HG02588 (cell line): ENCODE measurements at regions not wholly inside any gene's neighbourhood (a gene's known extent, or its start where the extent isn't known, plus 50 kb on each side); places are given as distances from the start of the nearest gene placed in this dataset.

Experiments used
- ATAC-seq: cut with Tn5 transposase; IDR thresholded peaks from one replicate; pipeline ENCODE4 v1.9.1; 2021; ENCODE audit warnings: mild to moderate bottlenecking, moderate library complexity; ENCODE audit not compliant: unreplicated experiment

DNA sequence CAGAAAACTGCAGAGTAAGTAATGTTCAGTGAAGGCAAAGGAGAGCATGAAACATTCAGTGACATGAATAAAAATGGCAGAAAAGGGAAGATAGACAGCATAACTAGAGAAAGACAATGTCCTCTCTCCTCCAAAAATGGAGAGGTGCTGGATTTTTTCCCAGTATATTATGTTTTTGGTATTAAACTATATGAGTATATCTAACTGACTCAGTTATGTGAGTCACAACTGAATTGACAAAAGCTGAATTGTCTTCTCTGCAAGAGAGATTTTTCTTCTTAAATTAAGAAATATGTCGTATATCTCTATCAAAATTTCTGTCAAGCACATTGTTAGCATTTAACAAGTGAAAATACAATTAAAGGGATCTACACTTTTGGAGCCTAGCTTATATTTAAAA lies 375.1 kb downstream of the CHSY3 start:
- ATAC-seq = no peak

DNA sequence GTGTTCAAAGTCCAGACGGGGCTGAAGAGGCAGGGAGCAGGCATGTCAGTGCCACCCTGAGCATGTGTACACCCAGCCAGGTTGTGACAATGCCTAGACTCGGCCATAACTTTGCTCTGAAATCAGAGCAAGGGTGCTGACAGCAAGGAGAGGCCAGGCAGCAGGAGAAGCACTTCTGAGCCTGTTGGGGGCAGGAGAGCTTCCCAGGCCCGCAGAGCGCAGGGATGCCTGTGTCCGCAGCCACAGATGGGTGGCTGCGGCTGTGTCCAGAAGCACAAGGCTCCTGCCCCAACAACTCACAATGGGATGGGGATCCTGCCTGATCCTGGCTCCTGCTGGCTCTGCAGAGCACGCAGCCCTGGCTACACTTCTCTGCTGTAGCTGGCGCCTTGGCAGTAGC lies 373.9 kb downstream of the CHSY3 start:
- ATAC-seq = no peak

DNA sequence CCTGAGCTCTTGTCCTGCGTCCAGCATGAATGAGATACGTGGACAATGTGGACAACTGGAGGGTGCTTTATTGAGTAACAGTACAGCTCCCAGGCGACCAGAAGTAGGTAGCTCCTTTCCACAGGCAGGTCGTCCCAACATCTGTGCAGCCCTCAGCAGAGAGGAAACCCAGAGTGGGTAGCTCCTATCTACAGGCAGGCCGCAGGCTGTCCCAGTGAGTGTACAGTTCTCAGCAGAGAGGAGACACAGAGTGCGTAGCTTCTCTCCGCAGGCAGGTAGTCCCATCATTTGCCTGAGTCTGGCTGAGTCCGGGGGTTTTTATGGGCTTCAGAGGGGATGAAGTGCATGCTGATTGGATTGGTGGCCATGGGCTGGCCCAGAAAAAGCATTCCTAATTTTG lies 373.3 kb downstream of the CHSY3 start:
- ATAC-seq = no peak

DNA sequence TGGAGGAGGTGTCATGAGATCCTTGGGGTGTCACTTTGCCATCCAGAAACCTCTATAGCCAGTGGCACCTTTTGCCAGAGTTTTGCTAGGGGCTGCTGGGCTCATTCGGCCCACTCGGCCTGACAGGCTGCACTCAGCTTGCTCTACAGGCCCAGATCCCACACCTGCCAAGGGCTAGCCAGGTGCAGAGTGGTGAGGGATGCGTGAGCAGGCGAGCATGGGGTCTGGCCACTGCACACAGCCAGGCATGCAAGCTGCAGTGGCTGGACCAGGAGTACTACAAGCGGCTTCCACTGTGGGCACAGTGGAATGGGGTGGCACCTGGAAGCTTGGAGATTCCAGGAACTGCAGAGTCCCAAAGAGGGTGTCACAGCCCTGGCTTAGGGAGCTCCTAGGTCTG lies 372.7 kb downstream of the CHSY3 start:
- no peak for ATAC-seq

DNA sequence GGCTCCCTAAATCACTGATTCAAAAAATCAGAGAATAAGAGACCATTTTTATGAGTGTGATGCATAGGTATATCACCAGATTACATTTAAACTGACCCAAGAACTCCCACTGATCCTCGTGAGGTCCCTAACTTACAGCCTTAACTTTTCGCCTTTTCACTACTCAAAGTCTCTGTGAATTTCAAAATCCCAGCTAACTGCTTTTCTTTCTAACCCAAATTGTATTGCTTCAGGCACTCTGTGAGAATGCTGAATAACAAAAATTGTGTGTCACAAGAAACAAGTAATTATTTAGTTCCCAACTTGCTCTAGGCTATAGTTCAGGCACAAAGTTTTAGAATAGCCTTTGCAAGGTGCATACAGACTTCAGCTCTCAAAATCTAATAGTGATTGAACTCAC lies 368.6 kb downstream of the CHSY3 start:
- ATAC-seq = no peak

DNA sequence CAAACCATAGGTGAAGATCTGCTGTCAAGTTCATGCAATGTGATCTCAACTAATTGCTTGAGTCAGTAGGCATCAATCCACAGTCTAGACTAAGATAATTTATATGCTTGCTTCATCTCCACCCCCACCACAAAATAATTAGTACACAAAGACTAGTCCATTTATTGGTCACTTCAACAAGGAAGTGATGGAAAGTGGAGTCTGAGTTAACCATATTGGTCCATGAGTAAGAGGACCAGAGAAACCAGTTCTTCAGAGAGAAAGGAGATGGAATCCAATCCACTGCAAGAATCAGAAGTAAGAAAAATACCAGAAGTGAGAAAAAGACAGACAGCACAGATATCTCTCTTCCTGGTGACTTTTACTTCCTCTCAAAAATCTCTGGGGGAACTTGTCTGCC lies 366.5 kb downstream of the CHSY3 start:
- ATAC-seq = no peak

DNA sequence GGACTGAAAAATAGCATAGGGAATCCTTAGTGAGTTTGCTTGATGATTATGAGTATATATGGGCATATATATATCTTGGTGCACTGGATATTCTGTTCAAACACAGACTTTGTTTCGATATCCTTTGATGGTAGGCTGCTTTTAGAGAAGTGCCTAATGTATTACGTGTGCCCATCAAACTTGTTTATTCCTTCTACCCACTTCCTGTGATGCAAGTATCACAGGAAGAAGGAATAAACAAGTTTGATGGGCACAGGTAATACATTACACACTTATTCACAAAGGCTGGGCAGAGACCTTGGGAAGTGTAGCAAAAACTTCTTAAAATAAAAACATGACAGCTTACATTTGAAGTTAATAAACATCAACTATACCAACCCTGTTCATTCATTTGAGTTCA lies 364.2 kb downstream of the CHSY3 start:
- ATAC-seq = no peak

DNA sequence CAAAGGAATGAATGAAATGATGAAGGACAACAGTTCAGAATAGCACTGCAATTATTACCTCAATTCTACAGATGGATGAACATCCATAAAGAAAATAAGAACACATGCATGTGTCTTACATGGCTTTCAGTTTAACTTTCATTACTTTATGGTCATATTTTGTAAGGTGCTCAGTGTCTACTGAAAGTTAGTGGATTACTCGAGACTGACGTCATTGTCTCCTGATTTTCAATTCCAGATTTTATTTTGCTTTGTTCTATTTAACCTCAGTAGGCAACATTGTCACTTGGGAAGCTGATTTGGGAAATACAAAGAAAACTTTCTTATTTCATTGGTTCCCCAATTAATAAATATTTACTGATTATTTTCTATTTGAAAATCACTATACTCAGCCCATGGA lies 363.7 kb downstream of the CHSY3 start:
- no peak for ATAC-seq

DNA sequence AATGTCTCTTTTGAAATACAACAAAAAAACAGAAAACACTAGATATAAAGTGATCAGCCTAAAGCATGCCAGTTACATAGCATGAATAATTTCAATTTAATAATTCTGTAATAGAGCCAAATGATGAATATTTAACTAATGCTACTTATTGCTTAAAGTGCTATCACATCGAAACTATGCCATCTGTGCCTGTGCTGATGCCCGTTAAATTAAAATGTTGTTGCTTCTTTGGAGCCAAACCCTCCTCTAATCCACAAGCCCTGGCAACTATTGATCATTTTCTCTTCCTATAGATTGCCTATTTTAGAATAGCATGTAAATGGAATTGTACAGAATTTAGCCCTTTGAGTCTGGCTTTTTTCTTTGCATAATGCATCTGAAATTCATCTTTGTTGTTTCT lies 356.2 kb downstream of the CHSY3 start:
- no peak for ATAC-seq

DNA sequence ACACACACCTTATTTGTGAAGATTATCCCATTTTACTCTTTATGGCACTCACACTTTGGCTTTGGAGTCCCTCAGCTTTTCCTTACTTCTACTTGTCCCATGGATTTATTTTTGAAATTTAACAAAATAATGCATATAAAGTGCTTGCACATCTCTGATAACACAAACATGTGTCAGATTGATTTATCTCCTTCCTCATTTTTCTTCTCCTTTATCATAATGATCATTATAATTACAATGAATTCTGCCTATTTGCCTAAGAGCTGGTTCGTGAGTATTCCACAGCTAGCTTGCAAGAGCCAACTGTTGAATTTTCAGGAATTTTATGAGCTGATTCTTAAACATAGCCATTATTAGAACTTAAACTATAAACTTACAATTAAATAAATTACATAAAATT lies 347.7 kb downstream of the CHSY3 start:
- ATAC-seq = no peak

DNA sequence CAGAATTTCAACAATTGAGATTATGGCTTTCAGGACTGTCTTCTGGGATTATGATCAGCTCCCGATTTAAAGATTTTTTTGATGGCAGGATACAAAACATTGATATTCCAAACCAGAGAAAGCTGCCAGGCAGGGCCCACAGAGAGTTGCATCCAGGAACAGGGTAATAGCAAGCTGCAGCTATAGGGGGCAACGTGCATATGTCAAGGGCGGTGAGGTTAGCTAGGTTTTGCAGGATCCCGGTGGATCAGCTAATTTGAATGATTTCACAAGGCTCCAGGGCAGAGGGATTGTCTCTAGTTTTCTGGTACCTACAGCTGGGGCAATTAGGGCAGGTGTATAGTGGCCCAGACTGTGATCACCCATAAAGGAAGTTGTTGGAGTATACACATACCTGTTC lies 339.4 kb downstream of the CHSY3 start:
- no peak for ATAC-seq

- ATAC-seq = no peak
These were observed 333.5 kb downstream of the CHSY3 start for GRCh38 chr5:130237721-130238120.
